ENCODE measurements at regions not wholly inside any gene's neighbourhood (a gene's known extent, or its start where the extent isn't known, plus 50 kb on each side); places are given as distances from the start of the nearest gene placed in this dataset.

DNA sequence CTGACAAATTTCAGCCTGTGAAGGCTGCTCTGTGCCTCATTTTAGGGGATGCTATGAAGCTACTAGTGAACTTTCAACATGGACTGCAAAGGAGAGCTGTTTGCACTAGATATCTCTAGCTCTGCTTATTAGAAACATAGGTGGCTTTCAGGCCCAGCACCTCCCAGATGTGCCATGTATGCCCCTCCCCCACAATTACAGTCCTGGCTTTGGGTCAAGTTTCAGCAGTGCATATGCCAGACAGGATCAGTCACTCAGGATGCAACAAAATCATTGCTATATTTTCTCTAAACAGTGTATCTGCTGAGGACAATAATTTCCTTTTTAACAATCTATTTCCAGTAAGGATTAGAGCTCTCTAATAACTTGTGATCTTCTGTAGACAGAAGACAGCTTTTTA is 178.8 kb upstream of the STAC start:
- in situ Hi-C loops (cut with MboI; ENCODE audit: low pct_unique_long_range_greater_than_20kb, low sequenced_read_pairs, unreplicated experiment): no loop called here
- TF ChIP-seq CTCF (IDR thresholded peaks at IDR 0.05; ENCODE audit: extremely low read depth, insufficient read depth, missing control alignments): no peak
- no peak for DNase-seq (ENCODE audit: low spot score)

GRCh38 chr3:36206956-36207580 is 173.2 kb upstream of the STAC start:
- no peak for TF ChIP-seq CTCF (IDR thresholded peaks at IDR 0.05; ENCODE audit: extremely low read depth, insufficient read depth, missing control alignments)
- in situ Hi-C loops (cut with MboI; ENCODE audit: low pct_unique_long_range_greater_than_20kb, low sequenced_read_pairs, unreplicated experiment): no loop called here
- DNase-seq (ENCODE audit: low spot score): no peak

DNA sequence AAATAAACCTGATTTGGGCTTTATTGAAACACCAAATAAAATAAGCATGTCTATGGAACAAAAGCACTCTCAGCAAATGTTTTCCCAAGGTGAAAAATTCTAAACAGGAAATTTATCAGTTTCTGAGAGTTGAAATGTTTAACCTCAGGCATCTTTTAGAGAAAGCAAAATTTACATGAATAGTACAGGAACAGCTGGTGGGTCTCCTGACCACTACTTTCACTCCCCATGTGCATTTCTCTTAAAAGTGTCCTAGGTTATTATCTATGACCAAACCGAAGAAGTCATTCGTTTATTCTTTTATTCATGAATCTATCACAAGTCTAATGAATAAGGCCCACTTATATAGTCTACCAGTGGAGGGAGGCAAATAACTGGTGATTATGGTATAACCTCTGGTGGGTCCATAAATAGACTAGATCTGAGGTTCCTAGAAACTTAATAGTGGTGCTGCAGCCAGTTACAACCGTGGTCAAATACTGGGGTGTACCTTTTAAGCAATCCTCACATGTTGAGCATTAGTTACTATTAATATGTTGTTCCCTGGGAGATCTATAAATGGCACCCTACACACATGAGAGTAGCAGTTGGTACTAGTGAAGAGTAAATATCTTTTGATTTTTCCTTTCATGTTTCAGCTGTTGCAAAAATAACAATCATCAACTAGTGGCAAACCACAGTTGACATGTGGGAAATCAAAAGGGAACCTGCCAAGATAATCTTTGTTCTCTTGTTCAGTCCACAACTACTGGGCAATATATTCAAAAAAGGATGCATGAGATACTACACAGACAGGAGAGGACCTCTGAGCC is 169.3 kb upstream of the STAC start:
- in situ Hi-C loops (cut with MboI; ENCODE audit: low pct_unique_long_range_greater_than_20kb, low sequenced_read_pairs, unreplicated experiment): no loop called here
- TF ChIP-seq CTCF (IDR thresholded peaks at IDR 0.05; ENCODE audit: extremely low read depth, insufficient read depth, missing control alignments): no peak
- no peak for DNase-seq (ENCODE audit: low spot score)

DNA sequence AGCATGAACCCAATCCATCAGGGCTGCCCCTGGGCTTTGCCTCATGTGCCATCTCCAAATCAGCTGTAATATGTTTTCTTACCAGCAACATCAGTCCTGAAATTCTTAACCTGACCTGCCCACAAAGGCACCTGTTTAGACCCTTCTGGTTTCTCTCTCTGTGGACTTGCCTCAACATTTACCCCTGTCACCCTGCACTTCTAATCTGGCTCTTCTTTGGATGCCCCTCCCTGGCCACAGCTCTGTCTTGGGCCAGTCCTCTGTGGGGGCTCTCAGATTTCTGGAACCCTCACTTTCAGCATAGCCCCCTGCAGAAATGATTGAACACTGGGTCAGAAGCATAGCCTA is 168.7 kb upstream of the STAC start:
- no peak for DNase-seq (ENCODE audit: low spot score)
- no peak for TF ChIP-seq CTCF (IDR thresholded peaks at IDR 0.05; ENCODE audit: extremely low read depth, insufficient read depth, missing control alignments)
- in situ Hi-C loops (cut with MboI; ENCODE audit: low pct_unique_long_range_greater_than_20kb, low sequenced_read_pairs, unreplicated experiment): no loop called here

DNA sequence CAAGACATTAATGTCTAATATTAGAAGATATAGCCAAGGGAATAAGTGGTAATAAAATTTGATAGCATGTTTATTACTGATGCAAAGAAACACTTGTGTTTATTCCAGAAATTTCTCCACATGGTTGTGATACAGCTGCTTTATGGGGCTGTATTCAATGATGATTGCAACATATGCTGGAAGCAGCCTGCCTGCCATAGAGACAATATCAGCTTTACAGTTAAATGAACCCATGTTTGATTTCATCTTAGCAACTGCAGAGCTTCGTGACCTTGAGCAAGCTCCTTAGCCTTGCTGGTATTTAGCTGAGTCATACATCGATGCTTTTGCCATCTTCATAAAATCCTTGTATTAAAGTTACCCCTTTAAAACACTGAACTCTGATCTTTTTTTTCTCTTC is 168.1 kb upstream of the STAC start:
- TF ChIP-seq CTCF (IDR thresholded peaks at IDR 0.05; ENCODE audit: extremely low read depth, insufficient read depth, missing control alignments): no peak
- in situ Hi-C loops (cut with MboI; ENCODE audit: low pct_unique_long_range_greater_than_20kb, low sequenced_read_pairs, unreplicated experiment): no loop called here
- no peak for DNase-seq (ENCODE audit: low spot score)

DNA sequence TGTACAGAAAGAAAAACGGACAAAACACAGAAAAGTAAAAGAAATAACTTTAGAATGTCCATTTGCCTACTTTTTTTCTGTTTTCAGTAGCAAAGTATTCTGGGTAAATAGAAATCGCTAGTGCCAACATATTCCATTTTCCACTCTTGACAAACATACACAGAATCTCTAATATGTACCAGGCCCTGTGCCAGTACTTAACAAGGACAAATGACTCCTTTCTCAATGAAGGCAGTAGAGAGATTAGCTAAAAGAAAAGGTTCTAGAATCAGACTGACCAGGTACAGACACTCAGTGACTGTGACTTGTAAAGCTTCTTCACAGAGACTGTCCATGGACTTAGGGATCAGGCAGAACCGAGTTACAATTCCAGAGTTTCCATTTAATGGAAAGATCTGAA is 165.8 kb upstream of the STAC start:
- DNase-seq (ENCODE audit: low spot score): no peak
- TF ChIP-seq CTCF (IDR thresholded peaks at IDR 0.05; ENCODE audit: extremely low read depth, insufficient read depth, missing control alignments): no peak
- in situ Hi-C loops (cut with MboI; ENCODE audit: low pct_unique_long_range_greater_than_20kb, low sequenced_read_pairs, unreplicated experiment): no loop called here
